Prostate gland (tissue), 2 donors: ENCODE measurements at regions not wholly inside any gene's neighbourhood (a gene's known extent, or its start where the extent isn't known, plus 50 kb on each side); places are given as distances from the start of the nearest gene placed in this dataset.

ENCODE experiments used
- DNase-seq: peaks from one replicate; pipeline ENCODE4 v3.0.0-alpha.2; 2019; ENCODE audit warnings: low spot score
- H3K27ac ChIP-seq, 2 donors: fragments of 200-600 bp; sonication (generic); 2 replicates each; pipeline ENCODE4 v1.5.1; 2017 to 2019
- H3K27me3 ChIP-seq: fragments of 200-600 bp; sonication (generic); replicated peaks from 2 replicates; pipeline ENCODE4 v1.5.1; 2019; ENCODE audit not compliant: insufficient read depth
- H3K36me3 ChIP-seq, 2 donors: fragments of 200-600 bp; sonication (generic); 1 replicate in 1 of 2; 2 replicates in 1 of 2; pipeline versions ENCODE4 v1.5.1 to v1.8.1; 2017 to 2019
- H3K4me1 ChIP-seq: fragments of 200-600 bp; sonication (generic); replicated peaks from 2 replicates; pipeline ENCODE4 v1.5.1; 2019
- H3K4me3 ChIP-seq, 2 donors: fragments of 200-600 bp; sonication (generic); 2 replicates each; pipeline ENCODE4 v1.5.1; 2017 to 2019
- H3K9me3 ChIP-seq: fragments of 200-600 bp; sonication (generic); 2 replicates; pipeline ENCODE4 v1.5.1; 2017
- POLR2A ChIP-seq: fragments of 450-650 bp; IDR thresholded peaks from one replicate; pipeline ENCODE4 v1.6.1; 2016; ENCODE audit warnings: antibody characterized with exemption, mild to moderate bottlenecking
- POLR2AphosphoS5 ChIP-seq: sonication (generic); formaldehyde crosslinking; IDR thresholded peaks from one replicate; pipeline ENCODE4 v1.6.1; 2017; ENCODE audit warnings: antibody characterized with exemption
- WGBS: methylation state at CpG from one replicate; pipeline ENCODE4 v1.1.5; 2018; 5-methylcytosine and 5-hydroxymethylcytosine counted together
- intact Hi-C: fragments of 100-400 bp; cut with DNase I; formaldehyde crosslinking; loops from one replicate; pipeline ENCODE4 v1.14.2; 2022
- TF ChIP-seq, protein P1 (sequence below), 4 experiments: fragments of 200-600 bp in 2 of 4; fragments of 450-650 bp in 2 of 4; sonication (generic) in 2 of 4; IDR thresholded peaks; 1 replicate in 3 of 4; 2 replicates in 1 of 4; pipeline ENCODE4 v1.5.1; 2016 to 2019; ENCODE audit warnings: antibody characterized with exemption in 4 of 4, mild to moderate bottlenecking in 2 of 4, moderate library complexity in 2 of 4

DNA sequence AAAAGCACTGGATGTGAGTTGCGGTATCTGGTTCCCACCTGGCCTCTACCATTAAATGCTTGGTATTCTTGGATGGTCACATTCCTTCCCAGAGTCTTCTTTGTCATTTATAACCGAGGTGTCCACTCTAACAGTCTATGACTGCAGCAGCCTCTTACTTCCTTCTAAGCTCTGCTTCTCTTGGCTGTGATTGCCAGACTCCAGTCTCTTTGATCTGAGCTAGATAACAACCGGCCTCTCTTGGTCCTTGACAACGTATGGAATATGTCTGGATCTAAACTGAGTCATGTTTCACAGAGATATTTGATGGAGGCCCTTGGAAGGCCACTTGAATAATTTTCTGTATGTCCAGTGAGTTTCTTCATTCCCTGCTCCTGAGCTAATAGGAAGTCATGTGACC, 141.6 kb upstream of the TENM4 start:
- H3K4me1 ChIP-seq, result no peaks in the 10 kb centered on the region

DNA sequence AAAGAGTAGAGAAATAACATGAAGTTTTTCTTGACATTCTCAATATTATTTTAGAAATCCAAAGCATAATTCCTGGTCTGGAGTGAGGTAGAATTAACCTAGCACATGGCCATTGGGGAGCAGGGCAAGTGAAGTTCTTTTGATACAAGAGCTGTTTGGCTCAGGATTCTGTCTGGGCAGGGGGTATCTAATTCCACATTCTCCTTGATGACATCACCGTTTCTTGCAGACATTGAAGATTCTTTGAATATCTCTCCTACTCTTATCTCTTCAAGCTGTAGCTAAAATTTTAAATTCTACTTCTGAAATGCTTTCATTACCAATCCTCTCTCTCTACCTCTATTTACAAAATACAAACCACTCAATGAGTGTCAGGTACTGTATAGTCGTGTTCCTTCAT, 138.2 kb upstream of the TENM4 start:
- Histone ChIP-seq H3K4me3 (no peak overlapping the region), H3K36me3 (no peaks in the 10 kb centered on the region), H3K9me3 (no peaks in the 10 kb centered on the region), H3K27ac (no peak overlapping the region), H3K27me3 (peaks cover 3% of the 10 kb centered on the region), H3K4me1 (no peaks in the 10 kb centered on the region)
- intact Hi-C loops, result no loop called here
- 75% methylated on average over 2 of the region's 2 CpGs for WGBS
- TF ChIP-seq POLR2A, result no peak
- TF ChIP-seq POLR2AphosphoS5, result no peak
- TF ChIP-seq, protein P1, sequence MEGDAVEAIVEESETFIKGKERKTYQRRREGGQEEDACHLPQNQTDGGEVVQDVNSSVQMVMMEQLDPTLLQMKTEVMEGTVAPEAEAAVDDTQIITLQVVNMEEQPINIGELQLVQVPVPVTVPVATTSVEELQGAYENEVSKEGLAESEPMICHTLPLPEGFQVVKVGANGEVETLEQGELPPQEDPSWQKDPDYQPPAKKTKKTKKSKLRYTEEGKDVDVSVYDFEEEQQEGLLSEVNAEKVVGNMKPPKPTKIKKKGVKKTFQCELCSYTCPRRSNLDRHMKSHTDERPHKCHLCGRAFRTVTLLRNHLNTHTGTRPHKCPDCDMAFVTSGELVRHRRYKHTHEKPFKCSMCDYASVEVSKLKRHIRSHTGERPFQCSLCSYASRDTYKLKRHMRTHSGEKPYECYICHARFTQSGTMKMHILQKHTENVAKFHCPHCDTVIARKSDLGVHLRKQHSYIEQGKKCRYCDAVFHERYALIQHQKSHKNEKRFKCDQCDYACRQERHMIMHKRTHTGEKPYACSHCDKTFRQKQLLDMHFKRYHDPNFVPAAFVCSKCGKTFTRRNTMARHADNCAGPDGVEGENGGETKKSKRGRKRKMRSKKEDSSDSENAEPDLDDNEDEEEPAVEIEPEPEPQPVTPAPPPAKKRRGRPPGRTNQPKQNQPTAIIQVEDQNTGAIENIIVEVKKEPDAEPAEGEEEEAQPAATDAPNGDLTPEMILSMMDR (IDR thresholded peaks at IDR 0.05), result no peak
- no peak for DNase-seq

More for the DNA sequence above, 141.6 kb upstream of the TENM4 start:
- 51% methylated on average over 4 of the region's 4 CpGs for WGBS
- no peaks in the 10 kb centered on the region for H3K36me3 ChIP-seq
- no peak overlapping the region for H3K4me3 ChIP-seq
- no peaks in the 10 kb centered on the region for H3K9me3 ChIP-seq
- intact Hi-C loops, result no loop called here
- peaks cover 3% of the 10 kb centered on the region for H3K27me3 ChIP-seq
- TF ChIP-seq, protein P1 (IDR thresholded peaks at IDR 0.05), result no peak
- TF ChIP-seq POLR2AphosphoS5, result no peak
- TF ChIP-seq POLR2A, result no peak
- H3K27ac ChIP-seq, result no peak overlapping the region
- DNase-seq, result no peak

DNA sequence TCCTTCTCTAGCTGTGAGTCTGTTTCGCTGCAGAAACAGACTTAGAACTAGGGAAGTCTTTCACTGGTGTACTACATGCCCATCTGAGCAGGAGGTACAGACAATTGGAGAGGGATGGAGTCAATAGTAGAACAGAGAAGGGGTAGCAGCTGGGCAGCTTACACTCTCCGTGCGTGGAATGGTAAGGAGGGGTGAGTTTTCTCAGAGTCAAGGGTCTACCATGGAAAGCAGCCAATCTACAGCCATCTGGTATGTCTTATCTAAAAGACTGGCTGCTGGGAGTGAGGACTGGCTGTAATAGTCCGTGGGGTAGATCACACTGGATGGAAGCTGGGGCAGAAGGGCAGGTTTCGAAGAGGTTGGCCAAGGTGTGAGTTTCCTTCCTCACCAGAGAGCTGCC, 137.3 kb upstream of the TENM4 start:
- TF ChIP-seq POLR2AphosphoS5, result no peak
- no peak for TF ChIP-seq POLR2A
- no peaks in the 10 kb centered on the region for H3K4me1 ChIP-seq
- peaks cover 3% of the 10 kb centered on the region for H3K27me3 ChIP-seq
- H3K9me3 ChIP-seq, result no peaks in the 10 kb centered on the region
- DNase-seq, result no peak
- WGBS, result 80% methylated on average over 5 of the region's 5 CpGs
- H3K4me3 ChIP-seq, result no peak overlapping the region
- intact Hi-C loops, result no loop called here
- H3K27ac ChIP-seq, result no peak overlapping the region
- no peaks in the 10 kb centered on the region for H3K36me3 ChIP-seq

DNA sequence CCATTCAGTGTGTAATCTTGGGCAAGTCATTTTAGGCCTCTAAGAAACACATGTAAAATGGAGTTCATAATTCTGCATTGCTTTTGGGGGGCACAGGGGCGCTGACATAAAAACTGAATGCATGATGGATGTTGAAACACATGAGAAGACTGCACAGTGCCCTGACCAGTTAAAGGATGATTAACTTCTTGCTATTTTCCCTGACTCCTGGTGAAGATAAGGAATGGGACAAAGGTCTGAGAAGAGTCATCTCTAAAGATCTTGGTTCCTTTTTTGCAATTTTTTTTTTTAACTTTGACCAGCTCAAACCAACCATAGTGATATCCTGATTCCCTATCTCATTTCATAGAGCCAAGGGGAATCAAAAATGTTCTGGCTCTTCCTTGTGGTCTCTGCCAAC, 134.9 kb upstream of the TENM4 start:
- no peak overlapping the region for H3K27ac ChIP-seq
- no peak overlapping the region for H3K4me3 ChIP-seq
- 71% methylated on average over 1 of the region's 1 CpG for WGBS
- no peak for DNase-seq
- no peaks in the 10 kb centered on the region for H3K36me3 ChIP-seq
- TF ChIP-seq, protein P1 (IDR thresholded peaks at IDR 0.05), result no peak
- no peak for TF ChIP-seq POLR2A
- no peak for TF ChIP-seq POLR2AphosphoS5
- H3K27me3 ChIP-seq, result peaks cover 3% of the 10 kb centered on the region
- no peaks in the 10 kb centered on the region for H3K9me3 ChIP-seq
- intact Hi-C loops, result no loop called here
- H3K4me1 ChIP-seq, result no peaks in the 10 kb centered on the region

DNA sequence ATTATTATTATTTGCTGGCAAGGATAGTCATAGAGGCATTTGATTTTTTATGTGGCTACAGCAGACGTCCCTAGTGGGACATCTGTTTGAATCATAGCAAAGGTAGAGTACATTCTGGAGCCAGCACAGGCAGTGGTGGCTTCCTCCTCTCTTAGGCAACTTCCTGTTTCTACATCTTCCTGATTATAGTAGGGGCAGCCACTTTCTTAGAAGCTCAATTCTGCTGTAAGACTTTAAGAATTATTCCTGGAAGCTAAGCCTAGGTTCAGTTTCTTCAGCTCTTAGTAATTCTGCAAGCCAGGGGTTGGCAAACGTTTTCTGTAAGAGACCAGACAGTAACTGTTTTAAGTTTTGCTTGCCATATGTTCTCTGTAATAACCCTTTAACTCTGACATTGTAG, 129.3 kb upstream of the TENM4 start:
- no peak overlapping the region for H3K4me3 ChIP-seq
- 66% methylated on average over 2 of the region's 2 CpGs for WGBS
- no peaks in the 10 kb centered on the region for H3K4me1 ChIP-seq
- H3K36me3 ChIP-seq, result no peaks in the 10 kb centered on the region
- intact Hi-C loops, result no loop called here
- no peak overlapping the region for H3K27ac ChIP-seq
- TF ChIP-seq, protein P1 (IDR thresholded peaks at IDR 0.05), result no peak
- TF ChIP-seq POLR2A (no peak), POLR2AphosphoS5 (no peak)
- no peaks in the 10 kb centered on the region for H3K9me3 ChIP-seq
- H3K27me3 ChIP-seq, result no peaks in the 10 kb centered on the region
- DNase-seq, result no peak
